ENCODE measurements at regions not wholly inside any gene's neighbourhood (a gene's known extent, or its start where the extent isn't known, plus 50 kb on each side); places are given as distances from the start of the nearest gene placed in this dataset.

GRCh38 chr2:12536976-12537375 is 179.8 kb upstream of the TRIB2 start:
- no peak overlapping the region for H3K27ac ChIP-seq (ENCODE audit: low read depth, low read length)
- H3K9ac ChIP-seq (ENCODE audit: low read length in 5 of 5) = no peak overlapping the region
- H3K27me3 ChIP-seq (ENCODE audit: control insufficient read depth in 5 of 5, insufficient read depth in 4 of 5, low read length in 5 of 5) = no peaks in the 10 kb centered on the region

GRCh38 chr2:12538138-12538694 is 178.5 kb upstream of the TRIB2 start:
- Histone ChIP-seq H3K4me3 (ENCODE audit: low read depth in 1 of 5, low read length in 5 of 5) (no peak overlapping the region), H3K4me1 (ENCODE audit: control insufficient read depth in 5 of 5, insufficient read depth in 5 of 5, low read length in 5 of 5) (peaks cover 0 to 2% (median under 1%) of the 10 kb centered on the region in 5 donors), H3K9me3 (ENCODE audit: control insufficient read depth in 5 of 5, low read length in 5 of 5) (no peaks in the 10 kb centered on the region), H3K27me3 (ENCODE audit: control insufficient read depth in 5 of 5, insufficient read depth in 4 of 5, low read length in 5 of 5) (no peaks in the 10 kb centered on the region), H3K36me3 (ENCODE audit: control insufficient read depth in 5 of 5, insufficient read depth in 5 of 5, low read length in 5 of 5) (no peaks in the 10 kb centered on the region), H3K27ac (ENCODE audit: low read depth, low read length) (no peak overlapping the region), H3K9ac (ENCODE audit: low read length in 5 of 5) (no peak overlapping the region)

More at GRCh38 chr2:12536976-12537375, 179.8 kb upstream of the TRIB2 start:
- Histone ChIP-seq H3K4me3 (ENCODE audit: low read depth in 1 of 5, low read length in 5 of 5) (no peak overlapping the region), H3K4me1 (ENCODE audit: control insufficient read depth in 5 of 5, insufficient read depth in 5 of 5, low read length in 5 of 5) (peaks cover 0 to 2% (median 0%) of the 10 kb centered on the region in 5 donors), H3K9me3 (ENCODE audit: control insufficient read depth in 5 of 5, low read length in 5 of 5) (no peaks in the 10 kb centered on the region), H3K36me3 (ENCODE audit: control insufficient read depth in 5 of 5, insufficient read depth in 5 of 5, low read length in 5 of 5) (no peaks in the 10 kb centered on the region)

DNA sequence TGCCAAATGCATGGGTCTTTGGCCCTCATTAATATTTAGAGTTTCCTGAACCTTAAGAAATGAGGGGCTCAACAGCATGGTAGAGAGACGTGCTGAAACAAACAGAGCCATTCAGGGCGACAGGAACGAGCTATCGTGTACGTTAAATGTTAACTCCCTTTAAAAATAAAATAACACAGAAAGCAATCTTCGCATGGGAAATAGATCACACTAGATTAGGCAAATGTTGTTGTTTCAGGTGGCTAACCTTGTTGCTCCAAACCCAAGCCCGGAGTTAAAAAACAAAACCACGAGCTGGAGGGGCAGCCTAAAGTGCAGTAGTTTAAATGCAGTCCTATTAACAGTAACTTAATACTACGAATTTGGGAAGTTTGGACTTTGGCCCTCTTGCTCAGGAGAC is 177.4 kb upstream of the TRIB2 start:
- no peak overlapping the region for H3K9ac ChIP-seq (ENCODE audit: low read length in 5 of 5)
- no peak overlapping the region for H3K27ac ChIP-seq (ENCODE audit: low read depth, low read length)
- no peaks in the 10 kb centered on the region for H3K27me3 ChIP-seq (ENCODE audit: control insufficient read depth in 5 of 5, insufficient read depth in 4 of 5, low read length in 5 of 5)
- H3K9me3 ChIP-seq (ENCODE audit: control insufficient read depth in 5 of 5, low read length in 5 of 5) = no peaks in the 10 kb centered on the region
- peaks cover 2 to 10% (median 8%) of the 10 kb centered on the region in 5 donors for H3K4me1 ChIP-seq (ENCODE audit: control insufficient read depth in 5 of 5, insufficient read depth in 5 of 5, low read length in 5 of 5)
- no peaks in the 10 kb centered on the region for H3K36me3 ChIP-seq (ENCODE audit: control insufficient read depth in 5 of 5, insufficient read depth in 5 of 5, low read length in 5 of 5)
- no peak overlapping the region for H3K4me3 ChIP-seq (ENCODE audit: low read depth in 1 of 5, low read length in 5 of 5)

- Histone ChIP-seq H3K4me3 (ENCODE audit: low read depth in 1 of 5, low read length in 5 of 5) (no peak overlapping the region), H3K9ac (ENCODE audit: low read length in 5 of 5) (no peak overlapping the region), H3K36me3 (ENCODE audit: control insufficient read depth in 5 of 5, insufficient read depth in 5 of 5, low read length in 5 of 5) (no peaks in the 10 kb centered on the region), H3K27me3 (ENCODE audit: control insufficient read depth in 5 of 5, insufficient read depth in 4 of 5, low read length in 5 of 5) (no peaks in the 10 kb centered on the region), H3K4me1 (ENCODE audit: control insufficient read depth in 5 of 5, insufficient read depth in 5 of 5, low read length in 5 of 5) (peaks cover under 1 to 10% (median 8%) of the 10 kb centered on the region in 5 donors), H3K27ac (ENCODE audit: low read depth, low read length) (no peak overlapping the region), H3K9me3 (ENCODE audit: control insufficient read depth in 5 of 5, low read length in 5 of 5) (no peaks in the 10 kb centered on the region)
Observed at GRCh38 chr2:12539776-12540562, 176.8 kb upstream of the TRIB2 start.

DNA sequence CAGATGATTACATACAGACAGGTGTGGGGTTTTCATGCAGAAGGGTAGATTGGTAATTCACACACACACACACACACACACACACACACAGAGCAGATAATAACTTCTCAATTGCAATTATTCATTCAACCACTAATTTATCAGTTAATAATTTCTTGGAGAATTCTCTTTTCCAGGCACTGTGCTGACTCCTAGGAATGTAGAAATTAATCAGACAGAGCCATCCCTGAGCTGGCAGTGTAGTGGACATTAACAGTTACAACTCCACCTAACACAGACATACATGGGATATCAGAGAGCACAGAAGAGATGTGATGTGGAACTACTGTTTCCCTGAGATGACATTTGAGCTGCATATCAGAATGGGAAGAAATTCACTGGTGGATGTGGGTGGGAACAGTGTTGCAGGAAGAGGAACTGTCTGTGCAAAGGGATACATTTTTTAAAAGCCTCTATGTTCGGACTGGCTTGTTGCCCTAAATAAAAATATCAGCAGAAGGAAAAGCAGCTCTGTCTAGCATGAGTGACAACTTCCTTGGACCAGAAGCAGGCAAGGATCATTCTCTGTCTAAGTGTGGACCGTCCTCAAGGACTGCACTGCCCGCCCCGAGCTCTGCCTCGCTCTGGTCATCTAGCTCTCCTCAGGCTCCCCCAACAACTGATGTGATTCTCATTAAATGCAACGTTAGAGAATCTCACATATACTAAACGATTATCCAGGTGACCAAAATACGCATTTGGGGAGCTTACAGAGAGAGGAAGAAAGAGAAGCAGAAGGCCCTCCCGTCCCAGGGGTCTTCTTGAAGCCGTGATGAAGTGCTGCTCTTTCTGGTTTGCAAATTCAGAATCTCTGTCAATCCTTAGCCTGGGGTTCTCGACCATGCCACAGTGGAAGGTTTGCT is 173.4 kb upstream of the TRIB2 start:
- no peaks in the 10 kb centered on the region for H3K36me3 ChIP-seq (ENCODE audit: control insufficient read depth in 5 of 5, insufficient read depth in 5 of 5, low read length in 5 of 5)
- H3K27me3 ChIP-seq (ENCODE audit: control insufficient read depth in 5 of 5, insufficient read depth in 4 of 5, low read length in 5 of 5) = no peaks in the 10 kb centered on the region
- no peak overlapping the region for H3K27ac ChIP-seq (ENCODE audit: low read depth, low read length)
- no peak overlapping the region for H3K9ac ChIP-seq (ENCODE audit: low read length in 5 of 5)
- H3K4me3 ChIP-seq (ENCODE audit: low read depth in 1 of 5, low read length in 5 of 5) = no peak overlapping the region
- H3K4me1 ChIP-seq (ENCODE audit: control insufficient read depth in 5 of 5, insufficient read depth in 5 of 5, low read length in 5 of 5) = peaks cover 0 to 10% (median 8%) of the 10 kb centered on the region in 5 donors
- H3K9me3 ChIP-seq (ENCODE audit: control insufficient read depth in 5 of 5, low read length in 5 of 5) = no peaks in the 10 kb centered on the region

GRCh38 chr2:12543978-12544558 is 172.7 kb upstream of the TRIB2 start:
- H3K4me1 ChIP-seq (ENCODE audit: control insufficient read depth in 5 of 5, insufficient read depth in 5 of 5, low read length in 5 of 5) = peaks cover 0 to 10% (median 8%) of the 10 kb centered on the region in 5 donors
- H3K27ac ChIP-seq (ENCODE audit: low read depth, low read length) = no peak overlapping the region

GRCh38 chr2:12547566-12548170 is 169.1 kb upstream of the TRIB2 start:
- Histone ChIP-seq H3K27me3 (ENCODE audit: control insufficient read depth in 5 of 5, insufficient read depth in 4 of 5, low read length in 5 of 5) (peaks cover 0 to 2% (median 0%) of the 10 kb centered on the region in 5 donors), H3K9ac (ENCODE audit: low read length in 5 of 5) (no peak overlapping the region), H3K4me1 (ENCODE audit: control insufficient read depth in 5 of 5, insufficient read depth in 5 of 5, low read length in 5 of 5) (peaks cover 0 to 10% (median 8%) of the 10 kb centered on the region in 5 donors), H3K36me3 (ENCODE audit: control insufficient read depth in 5 of 5, insufficient read depth in 5 of 5, low read length in 5 of 5) (no peaks in the 10 kb centered on the region), H3K9me3 (ENCODE audit: control insufficient read depth in 5 of 5, low read length in 5 of 5) (no peaks in the 10 kb centered on the region), H3K27ac (ENCODE audit: low read depth, low read length) (no peak overlapping the region), H3K4me3 (ENCODE audit: low read depth in 1 of 5, low read length in 5 of 5) (no peak overlapping the region)

More at GRCh38 chr2:12543978-12544558, 172.7 kb upstream of the TRIB2 start:
- Histone ChIP-seq H3K4me3 (ENCODE audit: low read depth in 1 of 5, low read length in 5 of 5) (no peak overlapping the region), H3K27me3 (ENCODE audit: control insufficient read depth in 5 of 5, insufficient read depth in 4 of 5, low read length in 5 of 5) (no peaks in the 10 kb centered on the region), H3K9me3 (ENCODE audit: control insufficient read depth in 5 of 5, low read length in 5 of 5) (no peaks in the 10 kb centered on the region), H3K36me3 (ENCODE audit: control insufficient read depth in 5 of 5, insufficient read depth in 5 of 5, low read length in 5 of 5) (no peaks in the 10 kb centered on the region), H3K9ac (ENCODE audit: low read length in 5 of 5) (no peak overlapping the region)

- Histone ChIP-seq H3K27ac (ENCODE audit: low read depth, low read length) (no peak overlapping the region), H3K36me3 (ENCODE audit: control insufficient read depth in 5 of 5, insufficient read depth in 5 of 5, low read length in 5 of 5) (no peaks in the 10 kb centered on the region), H3K27me3 (ENCODE audit: control insufficient read depth in 5 of 5, insufficient read depth in 4 of 5, low read length in 5 of 5) (peaks cover 0 to 2% (median 0%) of the 10 kb centered on the region in 5 donors), H3K4me3 (ENCODE audit: low read depth in 1 of 5, low read length in 5 of 5) (no peak overlapping the region), H3K4me1 (ENCODE audit: control insufficient read depth in 5 of 5, insufficient read depth in 5 of 5, low read length in 5 of 5) (peaks cover 0 to 4% (median under 1%) of the 10 kb centered on the region in 5 donors), H3K9ac (ENCODE audit: low read length in 5 of 5) (no peak overlapping the region), H3K9me3 (ENCODE audit: control insufficient read depth in 5 of 5, low read length in 5 of 5) (no peaks in the 10 kb centered on the region)
Observed at GRCh38 chr2:12548906-12549305, 167.8 kb upstream of the TRIB2 start.

DNA sequence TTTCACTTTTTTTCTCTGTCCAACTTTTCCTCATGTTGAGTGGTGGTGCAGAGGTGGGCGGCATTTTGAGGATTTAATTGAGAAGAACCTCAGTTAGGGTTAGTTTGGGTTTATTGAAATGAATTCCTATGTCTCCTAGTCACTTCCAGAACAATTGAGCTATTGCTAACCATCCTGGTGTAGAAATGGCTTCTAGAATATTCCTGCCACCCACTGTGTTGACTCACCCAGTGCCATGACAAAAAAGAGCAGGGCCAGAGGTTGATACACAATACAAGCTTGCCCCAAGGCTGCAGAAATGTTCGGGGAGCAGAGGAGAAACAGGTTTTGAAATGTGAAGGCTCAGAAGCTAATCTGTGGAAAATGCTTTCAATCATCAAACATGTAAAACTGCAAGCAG is 167.1 kb upstream of the TRIB2 start:
- Histone ChIP-seq H3K27ac (ENCODE audit: low read depth, low read length) (no peak overlapping the region), H3K36me3 (ENCODE audit: control insufficient read depth in 5 of 5, insufficient read depth in 5 of 5, low read length in 5 of 5) (no peaks in the 10 kb centered on the region), H3K9ac (ENCODE audit: low read length in 5 of 5) (no peak overlapping the region), H3K9me3 (ENCODE audit: control insufficient read depth in 5 of 5, low read length in 5 of 5) (no peaks in the 10 kb centered on the region), H3K4me1 (ENCODE audit: control insufficient read depth in 5 of 5, insufficient read depth in 5 of 5, low read length in 5 of 5) (peaks cover 0 to under 1% (median 0%) of the 10 kb centered on the region in 5 donors), H3K27me3 (ENCODE audit: control insufficient read depth in 5 of 5, insufficient read depth in 4 of 5, low read length in 5 of 5) (peaks cover 0 to 2% (median 0%) of the 10 kb centered on the region in 5 donors), H3K4me3 (ENCODE audit: low read depth in 1 of 5, low read length in 5 of 5) (no peak overlapping the region)

Data from subcutaneous abdominal adipose tissue (tissue), 5 donors.